ENCODE measurements at regions not wholly inside any gene's neighbourhood (a gene's known extent, or its start where the extent isn't known, plus 50 kb on each side); places are given as distances from the start of the nearest gene placed in this dataset.

- Histone ChIP-seq H3K9me3 (no peaks in the 10 kb centered on the region), H3K4me1 (no peaks in the 10 kb centered on the region), H3K36me3 (replicated peaks) (no peaks in the 10 kb centered on the region), H3K4me3 (no peak overlapping the region), H3K27me3 (ENCODE audit: low read depth) (peaks cover 14% of the 10 kb centered on the region)
- in situ Hi-C loops (cut with MboI; ENCODE audit: low sequenced_read_pairs) = no loop called here
- no peak for DNase-seq (ENCODE audit: low spot score in 2 of 2)
Observed at GRCh38 chr12:125240717-125241116, 175.5 kb downstream of the AACS start.

DNA sequence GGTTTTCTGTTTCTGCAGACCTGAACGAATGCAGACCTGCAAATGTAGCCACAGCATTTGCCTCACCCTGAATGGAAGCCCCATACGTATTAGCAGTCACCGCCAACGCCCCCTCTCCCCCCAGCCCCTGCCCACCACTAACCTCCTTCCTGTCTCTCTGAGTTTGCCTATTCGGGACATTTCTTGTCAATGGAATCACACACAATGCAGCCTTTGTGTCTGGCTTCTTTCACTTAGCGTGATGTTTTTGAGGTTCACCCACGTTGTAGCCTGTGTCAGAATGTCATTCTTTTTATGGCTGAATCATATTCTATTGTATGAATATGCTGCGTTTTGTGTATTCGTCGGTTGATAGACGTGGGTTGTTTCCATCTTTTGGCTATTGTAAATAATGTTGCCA lies 178.6 kb downstream of the AACS start:
- Histone ChIP-seq H3K4me3 (no peak overlapping the region), H3K27me3 (ENCODE audit: low read depth) (peaks cover 27% of the 10 kb centered on the region), H3K4me1 (no peaks in the 10 kb centered on the region), H3K9me3 (no peaks in the 10 kb centered on the region), H3K36me3 (replicated peaks) (no peaks in the 10 kb centered on the region)
- no peak for DNase-seq (ENCODE audit: low spot score in 2 of 2)
- in situ Hi-C loops (cut with MboI; ENCODE audit: low sequenced_read_pairs) = no loop called here

- no peak for DNase-seq (ENCODE audit: low spot score in 2 of 2)
- Histone ChIP-seq H3K27me3 (ENCODE audit: low read depth) (peaks cover 27% of the 10 kb centered on the region), H3K9me3 (no peaks in the 10 kb centered on the region), H3K36me3 (replicated peaks) (no peaks in the 10 kb centered on the region), H3K4me3 (no peak overlapping the region), H3K4me1 (no peaks in the 10 kb centered on the region)
- in situ Hi-C loops (cut with MboI; ENCODE audit: low sequenced_read_pairs) = no loop called here
Observed at GRCh38 chr12:125244338-125244737, 179.1 kb downstream of the AACS start.

GRCh38 chr12:125245581-125246557 lies 180.6 kb downstream of the AACS start:
- Histone ChIP-seq H3K4me3 (no peak overlapping the region), H3K4me1 (no peaks in the 10 kb centered on the region), H3K36me3 (replicated peaks) (no peaks in the 10 kb centered on the region), H3K27me3 (ENCODE audit: low read depth) (peaks cover 33% of the 10 kb centered on the region), H3K9me3 (no peaks in the 10 kb centered on the region)
- in situ Hi-C loops (cut with MboI; ENCODE audit: low sequenced_read_pairs) = no loop called here
- peak; percentile 11 to 44 for DNase-seq (ENCODE audit: low spot score in 2 of 2)

DNA sequence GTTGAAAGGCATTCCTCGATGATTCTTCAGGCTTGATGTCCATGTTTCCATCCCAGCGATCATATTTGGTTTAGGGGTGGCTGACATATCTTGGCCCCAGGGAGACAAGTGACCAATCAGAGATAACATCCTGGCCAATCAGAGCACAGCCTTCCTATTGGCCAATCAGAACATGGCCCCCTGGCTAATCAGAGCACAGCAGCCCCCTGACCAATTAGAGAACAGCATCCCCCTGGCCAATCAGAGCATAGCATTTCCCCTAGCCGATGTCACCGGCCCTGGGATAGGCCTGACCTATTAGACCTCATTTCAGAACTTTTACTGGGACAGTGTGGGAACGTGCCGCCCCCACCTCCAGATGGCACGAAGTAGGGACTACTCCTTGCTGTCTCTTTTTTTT lies 182.2 kb downstream of the AACS start:
- no peaks in the 10 kb centered on the region for H3K36me3 ChIP-seq (replicated peaks)
- DNase-seq (ENCODE audit: low spot score in 2 of 2) = no peak
- H3K9me3 ChIP-seq = no peaks in the 10 kb centered on the region
- in situ Hi-C loops (cut with MboI; ENCODE audit: low sequenced_read_pairs) = no loop called here
- peaks cover 36% of the 10 kb centered on the region for H3K27me3 ChIP-seq (ENCODE audit: low read depth)
- no peaks in the 10 kb centered on the region for H3K4me1 ChIP-seq
- H3K4me3 ChIP-seq = no peak overlapping the region

DNA sequence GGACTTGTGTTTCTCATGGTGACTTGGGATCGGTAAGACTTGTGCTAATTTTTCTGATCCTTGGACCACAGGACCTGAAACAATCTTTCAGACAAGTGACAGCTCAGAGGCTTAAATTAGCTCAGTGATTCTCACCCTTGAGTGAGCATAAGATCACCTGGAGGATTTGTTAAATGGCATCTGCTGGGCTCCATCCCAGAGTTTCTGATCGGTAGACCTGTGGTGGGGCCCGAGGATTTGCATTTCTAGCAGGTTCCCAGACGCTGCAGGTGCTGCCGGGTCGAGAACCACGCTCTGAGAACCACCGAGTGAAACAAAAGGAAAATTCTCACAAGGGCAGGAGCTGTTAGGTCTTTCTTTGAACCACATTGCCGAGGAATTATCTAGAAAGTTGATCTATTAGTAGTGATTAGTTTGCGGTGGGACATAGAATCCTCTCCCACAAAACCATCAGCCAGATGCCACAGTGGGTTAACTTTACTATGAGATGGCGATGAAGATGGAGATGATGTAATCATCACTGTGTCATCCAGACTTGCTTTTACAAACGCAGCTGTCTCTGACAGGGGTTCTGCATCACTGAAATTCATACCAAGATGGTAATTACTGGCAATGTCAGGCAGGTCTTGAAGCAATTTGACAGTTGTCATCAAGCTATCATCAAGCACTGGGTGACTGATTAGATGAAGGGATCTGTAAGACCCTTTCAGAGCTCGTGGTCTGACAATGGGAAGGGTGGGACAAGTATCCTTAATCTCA lies 184.0 kb downstream of the AACS start:
- in situ Hi-C loops (cut with MboI; ENCODE audit: low sequenced_read_pairs) = no loop called here
- Histone ChIP-seq H3K36me3 (replicated peaks) (no peaks in the 10 kb centered on the region), H3K4me1 (no peaks in the 10 kb centered on the region), H3K9me3 (no peaks in the 10 kb centered on the region), H3K27me3 (ENCODE audit: low read depth) (peaks cover 33% of the 10 kb centered on the region), H3K4me3 (no peak overlapping the region)
- no peak for DNase-seq (ENCODE audit: low spot score in 2 of 2)

DNA sequence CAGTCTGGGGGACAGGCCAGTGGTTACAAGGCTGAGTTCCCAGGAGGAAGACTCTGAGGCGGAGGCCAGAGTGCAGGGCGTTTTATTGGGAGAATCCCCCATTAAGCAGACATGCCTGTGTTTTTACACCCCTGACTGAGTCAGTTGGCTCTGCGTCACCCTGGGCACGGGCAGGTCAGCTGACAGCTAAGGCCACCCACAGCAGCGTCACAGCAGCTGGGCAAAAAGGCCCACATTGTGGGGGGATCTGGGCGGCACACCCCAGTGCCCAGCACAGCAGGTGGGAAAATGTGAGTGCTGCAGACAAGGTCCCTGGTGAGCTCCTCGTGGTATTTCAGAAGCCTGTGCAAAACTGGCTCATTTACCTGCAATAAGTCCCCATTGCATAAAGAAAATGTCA lies 184.7 kb downstream of the AACS start:
- in situ Hi-C loops (cut with MboI; ENCODE audit: low sequenced_read_pairs) = no loop called here
- Histone ChIP-seq H3K27me3 (ENCODE audit: low read depth) (peaks cover 28% of the 10 kb centered on the region), H3K4me1 (no peaks in the 10 kb centered on the region), H3K36me3 (replicated peaks) (no peaks in the 10 kb centered on the region), H3K4me3 (no peak overlapping the region), H3K9me3 (no peaks in the 10 kb centered on the region)
- DNase-seq (ENCODE audit: low spot score in 2 of 2) = no peak

DNA sequence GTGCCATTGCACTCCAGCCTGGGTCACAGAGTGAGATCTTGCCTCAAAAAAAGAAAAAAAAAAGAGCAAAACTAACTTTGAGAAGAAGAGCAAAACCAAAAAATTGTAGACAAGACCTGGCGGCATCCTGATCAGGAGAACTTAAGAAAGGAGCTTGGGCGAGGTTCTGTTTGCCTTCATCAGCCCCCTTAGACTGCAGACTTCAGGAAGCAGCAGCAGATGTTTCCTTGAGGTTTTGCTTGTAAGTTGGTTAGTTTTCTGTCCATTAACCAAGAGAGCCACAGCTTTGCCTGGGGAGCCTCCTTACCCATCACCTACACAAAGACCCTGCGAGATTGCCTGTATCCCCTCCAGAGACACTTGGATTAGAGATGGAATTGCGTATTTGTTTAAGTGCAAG lies 189.0 kb downstream of the AACS start:
- DNase-seq (ENCODE audit: low spot score in 2 of 2) = no peak
- Histone ChIP-seq H3K4me3 (no peak overlapping the region), H3K9me3 (no peaks in the 10 kb centered on the region), H3K27me3 (ENCODE audit: low read depth) (peaks cover 11% of the 10 kb centered on the region; the same call in 1 of the 2 replicates), H3K36me3 (replicated peaks) (no peaks in the 10 kb centered on the region), H3K4me1 (no peaks in the 10 kb centered on the region)
- in situ Hi-C loops (cut with MboI; ENCODE audit: low sequenced_read_pairs) = no loop called here

GRCh38 chr12:125254856-125255255 lies 189.6 kb downstream of the AACS start:
- H3K4me3 ChIP-seq = no peak overlapping the region
- H3K4me1 ChIP-seq = no peaks in the 10 kb centered on the region
- H3K27me3 ChIP-seq (ENCODE audit: low read depth) = peaks cover 9% of the 10 kb centered on the region; the same call in 1 of the 2 replicates
- no peaks in the 10 kb centered on the region for H3K36me3 ChIP-seq (replicated peaks)
- DNase-seq (ENCODE audit: low spot score in 2 of 2) = no peak
- no peaks in the 10 kb centered on the region for H3K9me3 ChIP-seq
- in situ Hi-C loops (cut with MboI; ENCODE audit: low sequenced_read_pairs) = no loop called here

GRCh38 chr12:125255935-125256633 lies 190.8 kb downstream of the AACS start:
- DNase-seq (ENCODE audit: low spot score in 2 of 2) = no peak
- Histone ChIP-seq H3K9me3 (no peaks in the 10 kb centered on the region), H3K4me3 (no peak overlapping the region), H3K4me1 (no peaks in the 10 kb centered on the region), H3K36me3 (replicated peaks) (no peaks in the 10 kb centered on the region), H3K27me3 (ENCODE audit: low read depth) (peaks cover 6% of the 10 kb centered on the region; the same call in 1 of the 2 replicates)
- in situ Hi-C loops (cut with MboI; ENCODE audit: low sequenced_read_pairs) = no loop called here

DNA sequence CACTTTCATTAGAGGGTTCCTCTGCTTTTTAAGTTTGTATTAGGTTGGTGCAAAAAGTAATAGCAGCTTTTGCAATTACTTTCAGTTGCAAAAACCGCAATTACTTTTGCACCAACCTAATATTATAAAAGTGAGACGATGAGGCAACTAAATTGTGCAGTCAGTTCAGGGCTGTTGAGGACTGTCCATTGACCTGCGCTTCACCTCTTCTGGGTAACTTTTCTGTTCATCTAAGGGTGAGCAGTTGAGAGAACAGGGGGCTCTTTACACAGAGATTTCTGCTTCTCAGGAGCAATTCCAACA lies 191.3 kb downstream of the AACS start:
- no peaks in the 10 kb centered on the region for H3K9me3 ChIP-seq
- H3K4me1 ChIP-seq = no peaks in the 10 kb centered on the region
- in situ Hi-C loops (cut with MboI; ENCODE audit: low sequenced_read_pairs) = no loop called here
- H3K36me3 ChIP-seq (replicated peaks) = no peaks in the 10 kb centered on the region
- peaks cover 5% of the 10 kb centered on the region; the same call in 1 of the 2 replicates for H3K27me3 ChIP-seq (ENCODE audit: low read depth)
- no peak overlapping the region for H3K4me3 ChIP-seq
- no peak for DNase-seq (ENCODE audit: low spot score in 2 of 2)

DNA sequence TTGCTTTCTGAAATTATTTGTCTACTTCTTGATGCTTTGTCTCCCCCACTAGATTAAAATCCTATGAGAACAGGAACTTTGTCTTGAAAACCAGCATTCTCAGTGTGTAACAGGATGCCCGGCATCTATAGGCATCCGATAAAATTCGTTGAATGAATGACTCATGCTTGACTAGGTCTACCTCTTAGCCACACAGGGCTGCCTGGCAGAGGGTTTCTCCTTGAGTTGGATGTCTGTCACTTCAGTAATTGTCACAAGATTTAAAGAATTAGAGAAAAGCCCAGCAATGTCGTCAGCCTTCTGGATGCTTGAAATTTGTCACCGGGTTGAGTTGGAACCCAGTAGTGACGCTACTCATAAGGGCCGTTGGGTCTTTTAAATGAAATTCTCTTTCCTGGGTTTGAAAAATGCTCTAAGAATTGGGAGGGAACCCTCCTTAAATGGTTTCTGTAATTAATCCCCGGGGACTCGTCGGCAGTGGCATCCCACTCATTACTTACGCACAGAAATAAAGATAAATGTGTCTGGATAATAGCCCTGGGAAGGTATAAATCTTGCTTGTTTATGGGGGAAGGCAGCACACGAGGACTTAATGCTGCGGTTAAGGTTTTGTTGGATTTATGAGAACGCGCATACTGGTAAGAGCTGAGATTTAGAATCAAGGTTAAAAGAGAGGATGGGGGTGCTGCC lies 194.1 kb downstream of the AACS start:
- no peaks in the 10 kb centered on the region for H3K27me3 ChIP-seq (ENCODE audit: low read depth)
- no peaks in the 10 kb centered on the region for H3K36me3 ChIP-seq (replicated peaks)
- in situ Hi-C loops (cut with MboI; ENCODE audit: low sequenced_read_pairs) = no loop called here
- H3K4me1 ChIP-seq = no peaks in the 10 kb centered on the region
- H3K4me3 ChIP-seq = no peak overlapping the region
- H3K9me3 ChIP-seq = no peaks in the 10 kb centered on the region
- no peak for DNase-seq (ENCODE audit: low spot score in 2 of 2)

DNA sequence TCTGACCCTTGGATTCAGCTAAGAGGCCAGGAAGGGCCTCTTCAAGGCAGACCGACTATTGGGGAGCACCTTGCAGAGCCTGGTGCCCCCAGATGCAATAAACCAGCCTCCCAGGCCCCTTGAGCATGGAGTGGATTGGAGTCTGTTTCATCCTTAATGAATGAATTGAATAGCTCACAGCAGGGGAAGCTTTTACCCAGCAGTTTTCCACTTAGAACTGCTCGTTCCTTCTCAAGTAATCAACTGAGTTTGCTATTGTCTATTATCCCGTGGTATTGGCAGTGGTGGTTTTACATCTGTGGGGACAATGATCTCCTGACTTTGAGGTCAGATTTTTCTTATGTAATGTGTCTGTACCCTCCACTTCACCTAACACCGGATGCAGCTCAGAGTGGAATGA lies 197.6 kb downstream of the AACS start:
- H3K36me3 ChIP-seq (replicated peaks) = no peaks in the 10 kb centered on the region
- in situ Hi-C loops (cut with MboI; ENCODE audit: low sequenced_read_pairs) = no loop called here

More for the DNA sequence above, 197.6 kb downstream of the AACS start:
- Histone ChIP-seq H3K4me3 (no peak overlapping the region), H3K4me1 (no peaks in the 10 kb centered on the region), H3K27me3 (ENCODE audit: low read depth) (no peaks in the 10 kb centered on the region; the same call in 1 of the 2 replicates), H3K9me3 (no peaks in the 10 kb centered on the region)
- no peak for DNase-seq (ENCODE audit: low spot score in 2 of 2)

Measured in HAP-1 (cell line).